Tibial artery (tissue), 4 donors: ENCODE measurements at regions not wholly inside any gene's neighbourhood (a gene's known extent, or its start where the extent isn't known, plus 50 kb on each side); places are given as distances from the start of the nearest gene placed in this dataset.

Experiments
- DNase-seq, 2 donors: peaks; one replicate each; pipeline ENCODE4 v3.0.0-alpha.2; 2019
- H3K27ac ChIP-seq, 2 donors: fragments of 200-600 bp; sonication (generic) in 1 of 2; 1 replicate in 1 of 2; 2 replicates in 1 of 2; pipeline ENCODE4 v1.5.1; 2018 to 2019; ENCODE audit warnings: mild to moderate bottlenecking in 1 of 2
- H3K27me3 ChIP-seq, 2 donors: fragments of 200-600 bp; sonication (generic) in 1 of 2; one replicate each; pipeline versions ENCODE4 v1.5.1 to v1.6.0; 2016 to 2019
- H3K36me3 ChIP-seq, 3 donors: fragments of 200-600 bp; sonication (generic) in 2 of 3; one replicate each; pipeline ENCODE4 v1.5.1; 2016 to 2019; ENCODE audit warnings: mild to moderate bottlenecking in 2 of 3
- H3K4me1 ChIP-seq, 4 donors: fragments of 200-600 bp; sonication (generic) in 2 of 4; 1 replicate in 3 of 4; 2 replicates in 1 of 4; pipeline ENCODE4 v1.5.1; 2016 to 2019
- H3K4me3 ChIP-seq, 2 donors: fragments of 200-600 bp; sonication (generic) in 1 of 2; 1 replicate in 1 of 2; 2 replicates in 1 of 2; pipeline ENCODE4 v1.5.1; 2018 to 2019; ENCODE audit warnings: mild to moderate bottlenecking in 2 of 2
- H3K9me3 ChIP-seq, 3 donors: fragments of 200-600 bp; sonication (generic) in 1 of 3; one replicate each; pipeline ENCODE4 v1.5.1; 2016 to 2019
- CTCF ChIP-seq, 2 experiments: fragments of 200-600 bp in 1 of 2; fragments of 450-650 bp in 1 of 2; IDR thresholded peaks; one replicate each; pipeline ENCODE4 v1.5.1; 2017 to 2019; ENCODE audit warnings: antibody characterized with exemption in 2 of 2, mild to moderate bottlenecking in 1 of 2, moderate library complexity in 1 of 2
- intact Hi-C: fragments of 100-400 bp; cut with DNase I; formaldehyde crosslinking; loops from one replicate; pipeline ENCODE4 v1.15.0; 2023; ENCODE audit warnings: low total_unique reads

- H3K27ac ChIP-seq, result no peak overlapping the region
- intact Hi-C loops, result no loop called here
- H3K9me3 ChIP-seq, result peaks cover 0 to 7% (median 0%) of the 10 kb centered on the region in 3 donors
- H3K4me3 ChIP-seq, result no peak overlapping the region
- no peak for TF ChIP-seq CTCF (IDR thresholded peaks at IDR 0.05)
- H3K36me3 ChIP-seq, result no peaks in the 10 kb centered on the region
- H3K4me1 ChIP-seq, result no peaks in the 10 kb centered on the region
- DNase-seq, result no peak
- no peaks in the 10 kb centered on the region for H3K27me3 ChIP-seq
These were observed 227.8 kb upstream of the RBMS1 start for GRCh38 chr2:160721089-160722040.

GRCh38 chr2:160726046-160726445 lies 232.4 kb upstream of the RBMS1 start:
- DNase-seq, result no peak
- TF ChIP-seq CTCF (IDR thresholded peaks at IDR 0.05), result no peak
- Histone ChIP-seq H3K27me3 (no peaks in the 10 kb centered on the region), H3K27ac (no peak overlapping the region), H3K4me3 (no peak overlapping the region), H3K9me3 (peaks cover 0 to 7% (median 0%) of the 10 kb centered on the region in 3 donors), H3K36me3 (no peaks in the 10 kb centered on the region), H3K4me1 (no peaks in the 10 kb centered on the region)
- intact Hi-C loops, result no loop called here

GRCh38 chr2:160730296-160730995 lies 236.8 kb upstream of the RBMS1 start:
- Histone ChIP-seq H3K4me1 (no peaks in the 10 kb centered on the region), H3K27ac (no peak overlapping the region), H3K27me3 (no peaks in the 10 kb centered on the region), H3K36me3 (no peaks in the 10 kb centered on the region), H3K9me3 (no peaks in the 10 kb centered on the region), H3K4me3 (no peak overlapping the region)
- TF ChIP-seq CTCF (IDR thresholded peaks at IDR 0.05), result no peak
- intact Hi-C loops, result no loop called here
- DNase-seq, result no peak

GRCh38 chr2:160731415-160731814 lies 237.8 kb upstream of the RBMS1 start:
- no peaks in the 10 kb centered on the region for H3K36me3 ChIP-seq
- no peaks in the 10 kb centered on the region for H3K4me1 ChIP-seq
- no peak for TF ChIP-seq CTCF (IDR thresholded peaks at IDR 0.05)
- intact Hi-C loops, result no loop called here
- DNase-seq, result no peak
- H3K9me3 ChIP-seq, result no peaks in the 10 kb centered on the region
- H3K4me3 ChIP-seq, result no peak overlapping the region
- H3K27me3 ChIP-seq, result no peaks in the 10 kb centered on the region
- H3K27ac ChIP-seq, result no peak overlapping the region

GRCh38 chr2:160731856-160732255 lies 238.2 kb upstream of the RBMS1 start:
- Histone ChIP-seq H3K36me3 (no peaks in the 10 kb centered on the region), H3K4me3 (no peak overlapping the region), H3K27ac (no peak overlapping the region), H3K9me3 (no peaks in the 10 kb centered on the region), H3K4me1 (no peaks in the 10 kb centered on the region), H3K27me3 (no peaks in the 10 kb centered on the region)
- no peak for TF ChIP-seq CTCF (IDR thresholded peaks at IDR 0.05)
- DNase-seq, result no peak
- intact Hi-C loops, result no loop called here
